Sigmoid colon (tissue), 6 donors: ENCODE measurements at regions not wholly inside any gene's neighbourhood (a gene's known extent, or its start where the extent isn't known, plus 50 kb on each side); places are given as distances from the start of the nearest gene placed in this dataset.

Experiments
- DNase-seq: peaks from one replicate; pipeline ENCODE4 v3.0.0-alpha.2; 2019
- H3K27ac ChIP-seq, 4 donors: fragments of 200-600 bp; sonication (generic); one replicate each; pipeline ENCODE4 v1.5.1; 2016 to 2019; ENCODE audit warnings: mild to moderate bottlenecking in 1 of 4
- H3K27me3 ChIP-seq, 3 donors: fragments of 200-600 bp; sonication (generic); one replicate each; pipeline ENCODE4 v1.5.1; 2019; ENCODE audit warnings: mild to moderate bottlenecking in 1 of 3
- H3K36me3 ChIP-seq, 4 donors: fragments of 200-600 bp; sonication (generic); one replicate each; pipeline ENCODE4 v1.5.1; 2016 to 2019
- H3K4me1 ChIP-seq, 4 donors: fragments of 200-600 bp; sonication (generic); one replicate each; pipeline ENCODE4 v1.5.1; 2017 to 2019
- H3K4me3 ChIP-seq, 4 donors: fragments of 200-600 bp; sonication (generic); one replicate each; pipeline ENCODE4 v1.5.1; 2017 to 2019; ENCODE audit warnings: mild to moderate bottlenecking in 2 of 4, moderate library complexity in 1 of 4
- H3K9me3 ChIP-seq, 4 donors: fragments of 200-600 bp in 3 of 4; sonication (generic) in 3 of 4; one replicate each; pipeline versions ENCODE4 v1.5.1 to v1.6.1; 2013 to 2019
- EP300 ChIP-seq, 4 donors: sonication (generic); formaldehyde crosslinking; IDR thresholded peaks; one replicate each; pipeline ENCODE4 v1.6.1; 2017; ENCODE audit warnings: antibody characterized with exemption in 4 of 4
- POLR2A ChIP-seq, 2 donors: fragments of 450-650 bp; IDR thresholded peaks; one replicate each; pipeline ENCODE4 v1.6.1; 2016; ENCODE audit warnings: antibody characterized with exemption in 2 of 2, mild to moderate bottlenecking in 2 of 2, moderate library complexity in 2 of 2
- POLR2AphosphoS5 ChIP-seq, 4 donors: sonication (generic); formaldehyde crosslinking; IDR thresholded peaks; one replicate each; pipeline ENCODE4 v1.6.1; 2017; ENCODE audit warnings: antibody characterized with exemption in 4 of 4
- WGBS, 2 donors: extraction: QIAGEN DNeasy Blood & Tissue Kit; methylation state at CpG; one replicate each; pipeline ENCODE4 v1.1.7; 2013; 5-methylcytosine and 5-hydroxymethylcytosine counted together
- intact Hi-C: fragments of 100-400 bp; cut with DNase I; formaldehyde crosslinking; loops from one replicate; pipeline ENCODE4 v1.15.1; 2023
- TF ChIP-seq, protein P1 (sequence below), 4 experiments: fragments of 450-650 bp in 3 of 4; fragments of 200-600 bp in 1 of 4; IDR thresholded peaks; one replicate each; pipeline ENCODE4 v1.5.1; 2016 to 2019; ENCODE audit warnings: antibody characterized with exemption in 4 of 4, mild to moderate bottlenecking in 3 of 4, moderate library complexity in 2 of 4
- donor health status: healthy with polysubstance abuse.
- donor health status: healthy.

DNA sequence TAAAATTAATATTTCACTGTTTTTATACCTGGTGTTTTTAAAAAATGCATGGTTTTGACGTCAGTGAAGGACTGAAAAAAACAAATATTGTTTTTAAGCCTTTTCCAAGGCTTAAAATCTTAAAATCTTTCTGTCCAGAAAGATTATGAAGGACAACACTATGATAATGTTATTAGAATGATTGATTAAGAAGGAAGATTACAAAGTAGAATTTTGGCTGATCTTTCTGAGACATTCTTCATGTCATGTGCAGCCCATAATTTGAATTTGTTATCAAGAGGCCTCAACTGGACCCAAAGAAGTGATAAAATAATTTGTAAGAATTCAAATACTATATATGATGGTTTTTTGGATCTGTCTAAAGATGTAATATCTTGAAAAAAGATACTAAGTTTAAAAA is 584.4 kb upstream of the CXADR start:
- no peak for DNase-seq
- WGBS, 2 donors: 0% methylated on average over 1 of the region's 1 CpG
- Histone ChIP-seq H3K27ac (no peak overlapping the region), H3K36me3 (no peaks in the 10 kb centered on the region), H3K27me3 (no peaks in the 10 kb centered on the region), H3K4me1 (no peaks in the 10 kb centered on the region), H3K4me3 (no peak overlapping the region), H3K9me3 (no peaks in the 10 kb centered on the region)
- intact Hi-C loops: no loop called here
- TF ChIP-seq, protein P1, sequence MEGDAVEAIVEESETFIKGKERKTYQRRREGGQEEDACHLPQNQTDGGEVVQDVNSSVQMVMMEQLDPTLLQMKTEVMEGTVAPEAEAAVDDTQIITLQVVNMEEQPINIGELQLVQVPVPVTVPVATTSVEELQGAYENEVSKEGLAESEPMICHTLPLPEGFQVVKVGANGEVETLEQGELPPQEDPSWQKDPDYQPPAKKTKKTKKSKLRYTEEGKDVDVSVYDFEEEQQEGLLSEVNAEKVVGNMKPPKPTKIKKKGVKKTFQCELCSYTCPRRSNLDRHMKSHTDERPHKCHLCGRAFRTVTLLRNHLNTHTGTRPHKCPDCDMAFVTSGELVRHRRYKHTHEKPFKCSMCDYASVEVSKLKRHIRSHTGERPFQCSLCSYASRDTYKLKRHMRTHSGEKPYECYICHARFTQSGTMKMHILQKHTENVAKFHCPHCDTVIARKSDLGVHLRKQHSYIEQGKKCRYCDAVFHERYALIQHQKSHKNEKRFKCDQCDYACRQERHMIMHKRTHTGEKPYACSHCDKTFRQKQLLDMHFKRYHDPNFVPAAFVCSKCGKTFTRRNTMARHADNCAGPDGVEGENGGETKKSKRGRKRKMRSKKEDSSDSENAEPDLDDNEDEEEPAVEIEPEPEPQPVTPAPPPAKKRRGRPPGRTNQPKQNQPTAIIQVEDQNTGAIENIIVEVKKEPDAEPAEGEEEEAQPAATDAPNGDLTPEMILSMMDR (IDR thresholded peaks at IDR 0.05): no peak
- no peak for TF ChIP-seq POLR2A (IDR thresholded peaks at IDR 0.05)
- no peak for TF ChIP-seq EP300 (IDR thresholded peaks at IDR 0.05)
- no peak for TF ChIP-seq POLR2AphosphoS5 (IDR thresholded peaks at IDR 0.05)

DNA sequence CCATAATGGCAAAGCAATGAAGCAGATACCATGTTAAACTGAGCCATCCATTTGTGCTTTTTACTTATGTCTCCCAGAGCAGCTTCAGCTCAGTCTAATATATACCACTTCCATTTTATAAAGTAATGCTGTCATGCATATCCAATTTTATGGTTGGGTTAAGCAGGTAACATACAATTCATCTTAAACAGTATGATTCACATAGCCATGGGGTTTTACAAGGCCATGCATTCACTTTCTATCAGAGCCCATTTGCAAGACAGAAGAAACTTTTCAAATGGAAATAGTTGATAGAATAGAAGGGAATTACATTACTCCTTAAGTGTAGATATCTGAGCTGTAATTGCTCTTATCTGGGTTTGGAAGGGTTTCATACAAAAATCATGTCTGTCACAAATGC is 580.5 kb upstream of the CXADR start:
- Histone ChIP-seq H3K36me3 (no peaks in the 10 kb centered on the region), H3K27ac (no peak overlapping the region), H3K9me3 (no peaks in the 10 kb centered on the region), H3K4me1 (no peaks in the 10 kb centered on the region), H3K27me3 (no peaks in the 10 kb centered on the region), H3K4me3 (no peak overlapping the region)
- intact Hi-C loops: no loop called here
- DNase-seq: no peak
- no peak for TF ChIP-seq EP300 (IDR thresholded peaks at IDR 0.05)

DNA sequence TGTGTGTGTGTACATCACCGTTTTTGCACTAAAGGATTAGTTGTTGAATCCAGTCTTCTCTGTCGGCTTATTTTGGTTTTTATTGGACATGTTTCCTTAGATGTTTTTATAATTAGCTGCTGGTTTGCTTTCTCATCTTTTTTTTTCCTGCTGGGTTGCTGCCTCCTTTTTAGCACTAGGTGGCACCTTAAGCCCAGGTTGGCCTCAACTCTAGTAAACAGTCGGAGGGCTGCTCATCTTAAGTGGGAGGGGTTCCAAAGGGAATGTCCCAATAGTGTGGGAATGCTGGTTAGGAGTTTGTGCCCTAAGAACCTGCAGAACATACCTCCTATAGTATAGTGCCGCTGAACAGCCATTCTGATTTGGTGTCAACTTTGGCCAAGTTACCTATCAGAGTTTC is 570.1 kb upstream of the CXADR start:
- DNase-seq: no peak
- no peaks in the 10 kb centered on the region for H3K27me3 ChIP-seq

DNA sequence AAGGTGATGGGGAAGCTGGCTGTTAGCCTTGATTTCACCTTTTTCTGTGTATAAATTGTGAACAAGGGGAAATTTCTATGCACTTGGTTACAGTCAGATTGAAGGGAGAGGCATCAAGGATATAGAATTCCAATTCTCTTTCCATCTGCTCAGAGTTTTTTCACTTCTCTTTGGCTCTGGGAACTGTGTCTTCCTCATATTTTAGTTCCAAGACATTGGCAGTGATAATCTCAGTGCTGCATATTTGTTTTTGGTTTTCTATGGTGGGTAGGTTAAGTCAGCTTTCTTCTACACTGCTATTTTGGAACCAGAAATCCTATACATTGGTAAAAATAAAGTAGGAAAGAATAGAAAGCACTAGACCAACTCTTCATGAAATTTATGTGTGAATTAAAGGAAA is 569.6 kb upstream of the CXADR start:
- H3K4me1 ChIP-seq: peaks cover 0 to 5% (median 0%) of the 10 kb centered on the region in 4 donors
- no peaks in the 10 kb centered on the region for H3K36me3 ChIP-seq
- peaks cover 0 to 7% (median 0%) of the 10 kb centered on the region in 4 donors for H3K9me3 ChIP-seq
- H3K27me3 ChIP-seq: no peaks in the 10 kb centered on the region
- no peak overlapping the region for H3K4me3 ChIP-seq
- intact Hi-C loops: no loop called here
- no peak overlapping the region for H3K27ac ChIP-seq
- TF ChIP-seq EP300 (IDR thresholded peaks at IDR 0.05): no peak
- DNase-seq: no peak

More for the DNA sequence above, 570.1 kb upstream of the CXADR start:
- WGBS, 2 donors: 56% methylated on average over 4 of the region's 4 CpGs
- H3K9me3 ChIP-seq: peaks cover 0 to 7% (median 0%) of the 10 kb centered on the region in 4 donors
- H3K27ac ChIP-seq: no peak overlapping the region
- no peaks in the 10 kb centered on the region for H3K36me3 ChIP-seq
- peaks cover 0 to 5% (median 0%) of the 10 kb centered on the region in 4 donors for H3K4me1 ChIP-seq
- TF ChIP-seq POLR2A (IDR thresholded peaks at IDR 0.05) (no peak), EP300 (IDR thresholded peaks at IDR 0.05) (no peak), POLR2AphosphoS5 (IDR thresholded peaks at IDR 0.05) (no peak)
- TF ChIP-seq, protein P1 (IDR thresholded peaks at IDR 0.05): no peak
- H3K4me3 ChIP-seq: no peak overlapping the region
- intact Hi-C loops: no loop called here

DNA sequence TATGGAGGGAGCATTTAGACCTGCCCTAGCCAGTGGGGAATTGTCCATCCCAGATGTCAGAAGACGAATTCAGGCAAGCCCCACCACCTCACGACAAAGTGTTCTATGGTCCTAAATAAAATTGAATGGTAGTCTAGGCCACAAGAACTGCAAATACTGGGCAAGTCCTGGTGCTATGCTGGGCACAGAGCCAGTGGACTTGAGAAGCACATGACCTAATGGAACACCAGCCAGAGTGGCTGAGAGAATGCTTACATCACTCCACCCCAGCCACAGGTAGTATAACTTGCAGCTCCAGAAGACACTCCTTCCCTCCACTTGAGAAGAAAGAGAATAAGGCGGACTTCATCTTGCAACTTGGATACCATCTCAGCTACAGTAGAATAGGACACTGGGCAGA is 567.3 kb upstream of the CXADR start:
- Histone ChIP-seq H3K27me3 (no peaks in the 10 kb centered on the region), H3K4me3 (no peak overlapping the region), H3K9me3 (peaks cover 0 to 4% (median 0%) of the 10 kb centered on the region in 4 donors), H3K27ac (no peak overlapping the region), H3K36me3 (no peaks in the 10 kb centered on the region), H3K4me1 (peaks cover 0 to 5% (median 0%) of the 10 kb centered on the region in 4 donors)
- intact Hi-C loops: no loop called here
- TF ChIP-seq POLR2A (IDR thresholded peaks at IDR 0.05): no peak
- TF ChIP-seq, protein P1 (IDR thresholded peaks at IDR 0.05): no peak
- no peak for TF ChIP-seq POLR2AphosphoS5 (IDR thresholded peaks at IDR 0.05)
- no peak for TF ChIP-seq EP300 (IDR thresholded peaks at IDR 0.05)
- 76 to 83% methylated on average over 3 of the region's 3 CpGs for WGBS, 2 donors
- DNase-seq: no peak

DNA sequence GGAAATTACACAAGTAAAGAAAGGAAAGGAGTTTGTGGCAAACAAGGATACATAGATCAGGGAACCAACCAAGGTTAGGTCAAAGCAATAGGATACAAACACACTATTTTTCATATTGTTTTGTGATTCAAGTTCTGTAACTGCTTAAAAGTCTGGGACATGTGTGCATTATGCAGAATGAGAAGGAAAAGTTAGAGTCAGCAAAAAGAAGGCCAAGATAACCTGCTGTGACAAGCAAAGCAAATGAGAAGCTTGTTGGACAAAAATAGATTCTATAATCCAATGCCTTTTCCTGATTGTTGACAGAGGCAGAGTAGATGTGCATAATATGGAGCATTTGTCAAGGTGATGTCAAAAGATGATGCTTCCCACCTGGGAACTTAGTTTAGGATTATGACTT is 556.0 kb upstream of the CXADR start:
- no peaks in the 10 kb centered on the region for H3K4me1 ChIP-seq
- H3K36me3 ChIP-seq: no peaks in the 10 kb centered on the region
- no peak overlapping the region for H3K27ac ChIP-seq
- H3K4me3 ChIP-seq: no peak overlapping the region
- no peak for DNase-seq
- no peaks in the 10 kb centered on the region for H3K27me3 ChIP-seq
- intact Hi-C loops: no loop called here
- H3K9me3 ChIP-seq: no peaks in the 10 kb centered on the region
- no peak for TF ChIP-seq POLR2A (IDR thresholded peaks at IDR 0.05)
- TF ChIP-seq POLR2AphosphoS5 (IDR thresholded peaks at IDR 0.05): no peak
- TF ChIP-seq EP300 (IDR thresholded peaks at IDR 0.05): no peak
- TF ChIP-seq, protein P1 (IDR thresholded peaks at IDR 0.05): no peak
